Spleen (tissue), 11 donors: ENCODE measurements at regions not wholly inside any gene's neighbourhood (a gene's known extent, or its start where the extent isn't known, plus 50 kb on each side); places are given as distances from the start of the nearest gene placed in this dataset.

Experiments used
- DNase-seq: peaks from one replicate; pipeline ENCODE4 v3.0.0-alpha.2; 2020
- H3K27ac ChIP-seq, 8 donors: fragments of 200-600 bp; sonication (generic) in 7 of 8; 1 replicate in 4 of 8; 2 replicates in 4 of 8; pipeline versions ENCODE4 v1.5.0 to v1.8.0; 2016 to 2021; ENCODE audit warnings: inconsistent platforms in 4 of 8, mild to moderate bottlenecking in 4 of 8, moderate library complexity in 1 of 8
- H3K27me3 ChIP-seq, 7 donors: fragments of 200-600 bp; sonication (generic) in 6 of 7; replicated peaks in 1 of 7; 1 replicate in 4 of 7; 2 replicates in 3 of 7; pipeline versions ENCODE4 v1.5.0 to v1.8.0; 2016 to 2021; ENCODE audit warnings: inconsistent platforms in 3 of 7, mild to moderate bottlenecking in 1 of 7
- H3K36me3 ChIP-seq, 6 donors: fragments of 200-600 bp; sonication (generic) in 5 of 6; 1 replicate in 4 of 6; 2 replicates in 2 of 6; pipeline versions ENCODE4 v1.5.0 to v1.8.0; 2016 to 2021; ENCODE audit warnings: inconsistent platforms in 2 of 6
- H3K4me1 ChIP-seq, 6 donors: fragments of 200-600 bp; sonication (generic) in 5 of 6; 1 replicate in 3 of 6; 2 replicates in 3 of 6; pipeline versions ENCODE4 v1.5.0 to v1.8.0; 2016 to 2021; ENCODE audit warnings: inconsistent platforms in 3 of 6
- H3K4me3 ChIP-seq, 8 donors: fragments of 200-600 bp; sonication (generic) in 7 of 8; 1 replicate in 4 of 8; 2 replicates in 4 of 8; pipeline versions ENCODE4 v1.5.0 to v1.8.0; 2016 to 2021; ENCODE audit warnings: inconsistent platforms in 4 of 8, mild to moderate bottlenecking in 4 of 8, moderate library complexity in 2 of 8
- H3K9me3 ChIP-seq, 8 donors: fragments of 200-600 bp; sonication (generic) in 7 of 8; 1 replicate in 4 of 8; 2 replicates in 4 of 8; pipeline versions ENCODE4 v1.5.0 to v1.8.0; 2016 to 2021; ENCODE audit warnings: inconsistent platforms in 4 of 8
- CTCF ChIP-seq, 11 experiments: fragments of 200-600 bp in 7 of 11; fragments of 450-650 bp in 4 of 11; sonication (generic) in 4 of 11; IDR thresholded peaks in 8 of 11; conservative IDR thresholded peaks in 3 of 11; 1 replicate in 7 of 11; 2 replicates in 4 of 11; pipeline versions ENCODE4 v1.4.0 to v1.8.0; 2016 to 2021; ENCODE audit warnings: antibody characterized with exemption in 11 of 11, inconsistent platforms in 4 of 11, mild to moderate bottlenecking in 1 of 11
- POLR2A ChIP-seq, 3 donors: fragments of 450-650 bp; IDR thresholded peaks; one replicate each; pipeline ENCODE4 v1.5.1; 2017; ENCODE audit warnings: antibody characterized with exemption in 3 of 3, mild to moderate bottlenecking in 1 of 3
- POLR2AphosphoS5 ChIP-seq, 3 donors: sonication (generic); formaldehyde crosslinking; IDR thresholded peaks; one replicate each; pipeline ENCODE4 v1.5.1; 2017; ENCODE audit warnings: antibody characterized with exemption in 3 of 3
- WGBS, 5 donors: extraction: QIAGEN DNeasy Blood & Tissue Kit in 3 of 5; methylation state at CpG; one replicate each; pipeline versions ENCODE4 v1.1.5 to v1.1.7; 2013 to 2018; 5-methylcytosine and 5-hydroxymethylcytosine counted together
- intact Hi-C: fragments of 100-400 bp; cut with DNase I; formaldehyde crosslinking; loops from one replicate; pipeline ENCODE4 v1.15.0; 2023; ENCODE audit warnings: low total_unique reads
- donor health status: healthy with polysubstance abuse.
- donor health status: DM: no; HTN: no; CAD: no; lungs with moderate emphysema.
- donor health status: DM: no; HTN: no; CAD: no.
- donor health status: Bipolar disorder and iron deficiency.
- donor health status: healthy.
- donor health status: DM: no; HTN: no; CAD: no.
- donor health status: DM: yes; HTN: yes; CAD: no.

- no peak for TF ChIP-seq POLR2A (IDR thresholded peaks at IDR 0.05)
- no peak for TF ChIP-seq POLR2AphosphoS5 (IDR thresholded peaks at IDR 0.05)
- TF ChIP-seq CTCF (IDR thresholded peaks at IDR 0.05 in 8 of 11, conservative IDR thresholded peaks at IDR 0.05 in 3 of 11) = no peak
- intact Hi-C loops = no loop called here
- H3K4me1 ChIP-seq = no peaks in the 10 kb centered on the region
- no peak overlapping the region for H3K27ac ChIP-seq
- no peaks in the 10 kb centered on the region for H3K27me3 ChIP-seq
- H3K4me3 ChIP-seq = no peak overlapping the region
- H3K9me3 ChIP-seq = peaks cover 0 to 6% (median 2%) of the 10 kb centered on the region in 8 donors
- DNase-seq = no peak
- H3K36me3 ChIP-seq = no peaks in the 10 kb centered on the region
These were observed 212.8 kb upstream of the NOVA1 start for GRCh38 chr14:26810631-26811030.

GRCh38 chr14:26811756-26812305 lies 214.0 kb upstream of the NOVA1 start:
- DNase-seq = no peak
- 80 to 95% (median 80%) methylated on average over 3 of the region's 3 CpGs for WGBS, 5 donors
- no peaks in the 10 kb centered on the region for H3K9me3 ChIP-seq
- H3K27me3 ChIP-seq = no peaks in the 10 kb centered on the region
- no peak overlapping the region for H3K4me3 ChIP-seq
- no peak for TF ChIP-seq POLR2AphosphoS5 (IDR thresholded peaks at IDR 0.05)
- no peak for TF ChIP-seq CTCF (IDR thresholded peaks at IDR 0.05 in 8 of 11, conservative IDR thresholded peaks at IDR 0.05 in 3 of 11)
- TF ChIP-seq POLR2A (IDR thresholded peaks at IDR 0.05) = no peak
- no peaks in the 10 kb centered on the region for H3K36me3 ChIP-seq
- no peaks in the 10 kb centered on the region for H3K4me1 ChIP-seq
- no peak overlapping the region for H3K27ac ChIP-seq
- intact Hi-C loops = no loop called here

GRCh38 chr14:26820138-26820537 lies 222.3 kb upstream of the NOVA1 start:
- Histone ChIP-seq H3K9me3 (no peaks in the 10 kb centered on the region), H3K27me3 (no peaks in the 10 kb centered on the region), H3K27ac (no peak overlapping the region), H3K36me3 (no peaks in the 10 kb centered on the region), H3K4me3 (no peak overlapping the region), H3K4me1 (no peaks in the 10 kb centered on the region)
- intact Hi-C loops = no loop called here
- DNase-seq = no peak
- 90 to 100% (median 96%) methylated on average over 1 of the region's 1 CpG for WGBS, 5 donors
- TF ChIP-seq CTCF (IDR thresholded peaks at IDR 0.05 in 8 of 11, conservative IDR thresholded peaks at IDR 0.05 in 3 of 11) (no peak), POLR2A (IDR thresholded peaks at IDR 0.05) (no peak), POLR2AphosphoS5 (IDR thresholded peaks at IDR 0.05) (no peak)

GRCh38 chr14:26820572-26820971 lies 222.7 kb upstream of the NOVA1 start:
- Histone ChIP-seq H3K27ac (no peak overlapping the region), H3K36me3 (no peaks in the 10 kb centered on the region), H3K9me3 (no peaks in the 10 kb centered on the region), H3K4me1 (no peaks in the 10 kb centered on the region), H3K27me3 (no peaks in the 10 kb centered on the region), H3K4me3 (no peak overlapping the region)
- 76 to 87% (median 84%) methylated on average over 4 of the region's 4 CpGs for WGBS, 5 donors
- intact Hi-C loops = no loop called here
- no peak for DNase-seq
- TF ChIP-seq POLR2AphosphoS5 (IDR thresholded peaks at IDR 0.05) (no peak), CTCF (IDR thresholded peaks at IDR 0.05 in 8 of 11, conservative IDR thresholded peaks at IDR 0.05 in 3 of 11) (no peak), POLR2A (IDR thresholded peaks at IDR 0.05) (no peak)
